Left lung (tissue), 4 donors: ENCODE measurements at regions not wholly inside any gene's neighbourhood (a gene's known extent, or its start where the extent isn't known, plus 50 kb on each side); places are given as distances from the start of the nearest gene placed in this dataset.

Source experiments
- ATAC-seq: fragments of 200-7000 bp; cut with Tn5 transposase; one replicate; pipeline ENCODE4 v1.9.1; 2020; ENCODE audit warnings: moderate library complexity
- DNase-seq, 4 donors: peaks; one replicate each; pipeline ENCODE4 v3.0.0-alpha.2; 2013 to 2020
- H3K27ac ChIP-seq, 2 donors: fragments of 200-600 bp; sonication (generic) in 1 of 2; one replicate each; pipeline versions ENCODE4 v1.5.0 to v1.8.0; 2020 to 2021
- H3K27me3 ChIP-seq, 2 donors: fragments of 200-600 bp; sonication (generic) in 1 of 2; one replicate each; pipeline versions ENCODE4 v1.5.0 to v1.8.0; 2020 to 2021
- H3K36me3 ChIP-seq, 2 donors: fragments of 200-600 bp; sonication (generic) in 1 of 2; one replicate each; pipeline versions ENCODE4 v1.5.0 to v1.8.0; 2020 to 2021
- H3K4me1 ChIP-seq, 2 donors: fragments of 200-600 bp; one replicate each; pipeline ENCODE4 v1.8.0; 2021
- H3K4me3 ChIP-seq, 2 donors: fragments of 200-600 bp; sonication (generic) in 1 of 2; one replicate each; pipeline versions ENCODE4 v1.5.0 to v1.8.0; 2020 to 2021; ENCODE audit warnings: mild to moderate bottlenecking in 1 of 2
- H3K9me3 ChIP-seq, 2 donors: fragments of 200-600 bp; sonication (generic) in 1 of 2; one replicate each; pipeline versions ENCODE4 v1.5.0 to v1.8.0; 2020 to 2021
- intact Hi-C, 2 donors: fragments of 100-400 bp; cut with DNase I; formaldehyde crosslinking; loops; one replicate each; pipeline versions ENCODE4 v1.11.2 to v1.14.2; 2022
- TF ChIP-seq, protein P1 (sequence below), 2 donors: fragments of 200-600 bp; sonication (generic) in 1 of 2; IDR thresholded peaks; one replicate each; pipeline versions ENCODE4 v1.5.0 to v1.8.0; 2021; ENCODE audit warnings: antibody characterized with exemption in 2 of 2
- donor health status: DM: no; HTN: yes; CAD: no.
- donor health status: DM: no; HTN: no; CAD: no.

- H3K27me3 ChIP-seq: no peaks in the 10 kb centered on the region
- ATAC-seq (no peak), DNase-seq (no peak)
- TF ChIP-seq, protein P1, sequence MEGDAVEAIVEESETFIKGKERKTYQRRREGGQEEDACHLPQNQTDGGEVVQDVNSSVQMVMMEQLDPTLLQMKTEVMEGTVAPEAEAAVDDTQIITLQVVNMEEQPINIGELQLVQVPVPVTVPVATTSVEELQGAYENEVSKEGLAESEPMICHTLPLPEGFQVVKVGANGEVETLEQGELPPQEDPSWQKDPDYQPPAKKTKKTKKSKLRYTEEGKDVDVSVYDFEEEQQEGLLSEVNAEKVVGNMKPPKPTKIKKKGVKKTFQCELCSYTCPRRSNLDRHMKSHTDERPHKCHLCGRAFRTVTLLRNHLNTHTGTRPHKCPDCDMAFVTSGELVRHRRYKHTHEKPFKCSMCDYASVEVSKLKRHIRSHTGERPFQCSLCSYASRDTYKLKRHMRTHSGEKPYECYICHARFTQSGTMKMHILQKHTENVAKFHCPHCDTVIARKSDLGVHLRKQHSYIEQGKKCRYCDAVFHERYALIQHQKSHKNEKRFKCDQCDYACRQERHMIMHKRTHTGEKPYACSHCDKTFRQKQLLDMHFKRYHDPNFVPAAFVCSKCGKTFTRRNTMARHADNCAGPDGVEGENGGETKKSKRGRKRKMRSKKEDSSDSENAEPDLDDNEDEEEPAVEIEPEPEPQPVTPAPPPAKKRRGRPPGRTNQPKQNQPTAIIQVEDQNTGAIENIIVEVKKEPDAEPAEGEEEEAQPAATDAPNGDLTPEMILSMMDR (IDR thresholded peaks at IDR 0.05): no peak
- H3K4me1 ChIP-seq: no peaks in the 10 kb centered on the region
- no peak overlapping the region for H3K4me3 ChIP-seq
- intact Hi-C loops: no loop called here
- no peaks in the 10 kb centered on the region for H3K36me3 ChIP-seq
- no peaks in the 10 kb centered on the region for H3K9me3 ChIP-seq
- no peak overlapping the region for H3K27ac ChIP-seq
Observed at GRCh38 chr14:34024768-34025144, 73.9 kb upstream of the EGLN3 start.

- H3K27ac ChIP-seq: no peak overlapping the region
Observed at GRCh38 chr14:34023824-34024767, 73.2 kb upstream of the EGLN3 start.

DNA sequence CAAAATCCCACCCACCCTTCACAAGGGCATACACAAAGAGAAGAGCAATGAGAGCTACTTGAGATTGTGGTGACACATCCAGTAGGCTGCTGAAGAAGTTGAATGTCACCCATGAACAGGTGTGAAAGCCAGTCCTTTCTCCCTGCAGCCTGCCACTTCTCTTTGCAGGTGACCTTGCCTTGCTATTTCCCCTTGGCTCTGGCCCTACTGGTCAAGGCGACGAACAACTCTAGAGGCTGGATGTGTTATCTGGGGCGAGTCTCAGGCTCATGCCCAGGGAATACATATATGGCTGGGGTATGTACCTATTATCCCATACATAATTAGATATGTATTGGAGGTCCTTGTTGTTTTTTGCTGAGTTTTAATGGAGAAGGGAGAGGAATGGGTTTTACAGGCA, 70.2 kb upstream of the EGLN3 start:
- H3K27ac ChIP-seq: no peak overlapping the region
- intact Hi-C loops: no loop called here
- DNase-seq (no peak), ATAC-seq (no peak)
- no peak overlapping the region for H3K4me3 ChIP-seq
- H3K4me1 ChIP-seq: no peaks in the 10 kb centered on the region
- TF ChIP-seq, protein P1 (IDR thresholded peaks at IDR 0.05): no peak
- no peaks in the 10 kb centered on the region for H3K27me3 ChIP-seq
- H3K36me3 ChIP-seq: no peaks in the 10 kb centered on the region
- H3K9me3 ChIP-seq: no peaks in the 10 kb centered on the region

More at GRCh38 chr14:34023824-34024767, 73.2 kb upstream of the EGLN3 start:
- H3K4me3 ChIP-seq: no peak overlapping the region
- ATAC-seq (no peak), DNase-seq (no peak)
- TF ChIP-seq, protein P1 (IDR thresholded peaks at IDR 0.05): no peak
- H3K36me3 ChIP-seq: no peaks in the 10 kb centered on the region
- intact Hi-C loops: no loop called here
- no peaks in the 10 kb centered on the region for H3K4me1 ChIP-seq
- H3K27me3 ChIP-seq: no peaks in the 10 kb centered on the region
- no peaks in the 10 kb centered on the region for H3K9me3 ChIP-seq

DNA sequence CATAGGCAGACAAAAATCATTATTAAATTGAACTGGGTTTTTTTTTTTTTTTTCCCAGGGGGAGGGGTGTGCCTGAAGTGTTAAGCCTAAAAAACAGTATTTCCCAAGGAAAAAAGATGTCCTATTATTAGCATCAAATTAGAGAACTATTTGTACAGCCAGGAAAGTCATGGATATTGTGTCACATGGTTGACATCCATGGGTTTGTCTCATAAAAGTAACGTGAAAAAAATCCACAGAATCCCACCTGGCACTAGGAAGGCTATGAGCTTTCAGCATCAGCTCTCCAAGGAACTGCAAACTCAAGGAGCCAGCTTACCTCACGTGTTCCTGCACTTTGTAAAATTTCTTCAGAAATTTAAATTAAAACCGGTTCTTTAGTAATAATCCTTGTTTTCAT, 69.1 kb upstream of the EGLN3 start:
- ATAC-seq (no peak), DNase-seq (no peak)
- no peaks in the 10 kb centered on the region for H3K9me3 ChIP-seq
- no peak overlapping the region for H3K4me3 ChIP-seq
- intact Hi-C loops: no loop called here
- H3K4me1 ChIP-seq: no peaks in the 10 kb centered on the region
- no peaks in the 10 kb centered on the region for H3K27me3 ChIP-seq
- no peaks in the 10 kb centered on the region for H3K36me3 ChIP-seq
- H3K27ac ChIP-seq: no peak overlapping the region
- TF ChIP-seq, protein P1 (IDR thresholded peaks at IDR 0.05): no peak

DNA sequence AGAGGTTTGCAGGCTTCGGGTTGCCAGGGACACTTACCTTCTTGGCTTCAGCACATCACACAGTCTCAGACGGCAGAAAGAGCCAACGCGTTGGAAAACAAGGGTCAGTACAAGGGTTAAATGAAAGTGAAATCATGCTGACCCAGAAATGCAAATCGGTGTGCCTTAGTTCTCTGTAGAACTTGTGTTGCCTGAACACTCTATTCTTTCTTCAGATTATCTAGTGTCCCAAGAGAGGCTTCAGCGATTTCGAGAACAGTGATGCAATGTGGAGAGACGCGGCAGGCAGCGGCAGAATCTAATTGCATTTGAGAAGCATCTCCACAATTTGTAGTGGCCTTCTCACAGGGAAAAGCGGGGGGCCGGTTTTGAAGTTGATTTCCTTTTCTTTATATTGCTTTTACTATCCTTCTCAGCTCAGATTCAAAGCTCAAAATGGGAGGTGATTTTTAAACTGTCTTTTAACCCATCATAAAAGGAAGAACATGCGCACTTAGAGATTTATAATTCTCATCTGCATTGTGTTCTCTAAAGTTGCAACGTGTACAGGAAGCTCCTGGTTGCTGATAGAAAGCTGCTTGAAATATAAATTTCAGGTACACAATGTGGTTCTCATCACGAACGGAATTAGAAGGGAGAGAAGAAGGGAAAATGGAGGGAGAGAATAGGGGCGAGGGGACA, 67.8 kb upstream of the EGLN3 start:
- Histone ChIP-seq H3K36me3 (no peaks in the 10 kb centered on the region), H3K4me3 (no peak overlapping the region), H3K27ac (no peak overlapping the region), H3K4me1 (peaks cover 0 to 4% of the 10 kb centered on the region in 2 donors), H3K27me3 (no peaks in the 10 kb centered on the region), H3K9me3 (no peaks in the 10 kb centered on the region)
- intact Hi-C loops: no loop called here
- DNase-seq (no peak), ATAC-seq (no peak)
- TF ChIP-seq, protein P1 (IDR thresholded peaks at IDR 0.05): no peak
